Suprapubic skin (tissue), 3 donors: ENCODE measurements at regions not wholly inside any gene's neighbourhood (a gene's known extent, or its start where the extent isn't known, plus 50 kb on each side); places are given as distances from the start of the nearest gene placed in this dataset.

ENCODE experiments used
- POLR2AphosphoS5 ChIP-seq, 3 donors: sonication (generic); formaldehyde crosslinking; IDR thresholded peaks; one replicate each; pipeline ENCODE4 v1.6.1; 2017; ENCODE audit warnings: antibody characterized with exemption in 3 of 3
- TF ChIP-seq, protein P1 (sequence below), 2 donors: fragments of 200-600 bp in 1 of 2; fragments of 450-650 bp in 1 of 2; sonication (generic) in 1 of 2; IDR thresholded peaks; one replicate each; pipeline ENCODE4 v1.5.1; 2016 to 2019; ENCODE audit warnings: antibody characterized with exemption in 2 of 2, mild to moderate bottlenecking in 1 of 2, moderate library complexity in 1 of 2

DNA sequence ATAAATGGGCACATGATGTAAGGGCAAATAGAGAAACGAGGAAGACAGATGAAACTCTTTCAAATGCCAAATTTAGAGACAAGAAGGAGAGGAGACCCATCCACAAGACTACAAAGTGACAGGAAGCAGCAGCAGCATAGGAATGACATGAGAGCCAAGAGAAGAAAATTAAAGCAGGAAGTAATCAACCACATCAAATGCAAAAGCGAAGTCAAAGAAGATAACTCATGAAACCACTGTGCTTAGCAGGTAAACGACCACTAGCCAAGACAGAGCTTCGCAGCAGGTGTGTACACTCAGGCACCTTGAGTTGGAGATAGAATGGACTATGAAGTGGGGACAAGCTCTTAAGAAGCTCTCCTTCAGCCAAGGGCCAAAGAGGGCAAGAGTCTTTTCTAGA lies 64.1 kb downstream of the KLF12 start:
- TF ChIP-seq, protein P1, sequence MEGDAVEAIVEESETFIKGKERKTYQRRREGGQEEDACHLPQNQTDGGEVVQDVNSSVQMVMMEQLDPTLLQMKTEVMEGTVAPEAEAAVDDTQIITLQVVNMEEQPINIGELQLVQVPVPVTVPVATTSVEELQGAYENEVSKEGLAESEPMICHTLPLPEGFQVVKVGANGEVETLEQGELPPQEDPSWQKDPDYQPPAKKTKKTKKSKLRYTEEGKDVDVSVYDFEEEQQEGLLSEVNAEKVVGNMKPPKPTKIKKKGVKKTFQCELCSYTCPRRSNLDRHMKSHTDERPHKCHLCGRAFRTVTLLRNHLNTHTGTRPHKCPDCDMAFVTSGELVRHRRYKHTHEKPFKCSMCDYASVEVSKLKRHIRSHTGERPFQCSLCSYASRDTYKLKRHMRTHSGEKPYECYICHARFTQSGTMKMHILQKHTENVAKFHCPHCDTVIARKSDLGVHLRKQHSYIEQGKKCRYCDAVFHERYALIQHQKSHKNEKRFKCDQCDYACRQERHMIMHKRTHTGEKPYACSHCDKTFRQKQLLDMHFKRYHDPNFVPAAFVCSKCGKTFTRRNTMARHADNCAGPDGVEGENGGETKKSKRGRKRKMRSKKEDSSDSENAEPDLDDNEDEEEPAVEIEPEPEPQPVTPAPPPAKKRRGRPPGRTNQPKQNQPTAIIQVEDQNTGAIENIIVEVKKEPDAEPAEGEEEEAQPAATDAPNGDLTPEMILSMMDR (IDR thresholded peaks at IDR 0.05): no peak
- TF ChIP-seq POLR2AphosphoS5 (IDR thresholded peaks at IDR 0.05): no peak
